AG04450 (cell line): ENCODE measurements at regions not wholly inside any gene's neighbourhood (a gene's known extent, or its start where the extent isn't known, plus 50 kb on each side); places are given as distances from the start of the nearest gene placed in this dataset.

Experiments used
- CTCF ChIA-PET: fragments of 300-600, 350-600 bp; formaldehyde crosslinking; extraction: SDS; loops from one replicate; lab custom pipeline; 2022; ENCODE audit warnings: antibody characterized with exemption, inconsistent platforms; lab: Charles Lee
- POLR2A ChIA-PET: fragments of 350-600 bp; formaldehyde crosslinking; extraction: SDS; loops from one replicate; lab custom pipeline; 2021; ENCODE audit warnings: antibody characterized with exemption, inconsistent platforms; lab: Yijun Ruan, JAX
- DNase-seq: peaks from one replicate; pipeline ENCODE4 v3.0.0-alpha.2; 2011; ENCODE audit warnings: low read depth, low spot score
- H3K27ac ChIP-seq: one replicate; pipeline ENCODE4 v1.5.1; 2012; ENCODE audit warnings: low read depth, low read length, control low read depth
- H3K27me3 ChIP-seq: one replicate; pipeline ENCODE4 v1.6.0; 2012; ENCODE audit warnings: low read length; ENCODE audit not compliant: control insufficient read depth, insufficient read depth
- H3K4me3 ChIP-seq: 2 replicates; pipeline ENCODE4 v1.5.1; 2011; ENCODE audit warnings: mild to moderate bottlenecking, low read depth, low read length, control low read depth
- H3K9me3 ChIP-seq: 2 replicates; pipeline ENCODE4 v1.5.1; 2012; ENCODE audit warnings: low read length; ENCODE audit not compliant: control insufficient read depth, insufficient read depth
- CTCF ChIP-seq: IDR thresholded peaks from 2 replicates; pipeline ENCODE4 v1.5.1; 2011; ENCODE audit warnings: low read depth, low read length, control low read depth, inconsistent platforms

- no peak overlapping the region for H3K27ac ChIP-seq
- ChIA-PET POLR2A (no interaction called here), CTCF (no interaction called here)
- H3K27me3 ChIP-seq = peaks cover 16% of the 10 kb centered on the region
- no peak overlapping the region for H3K4me3 ChIP-seq
- no peak for DNase-seq
- H3K9me3 ChIP-seq = no peaks in the 10 kb centered on the region
- no peak for TF ChIP-seq CTCF
These were observed 150.9 kb downstream of the LACC1 start for GRCh38 chr13:44030615-44031014.

- no peak for TF ChIP-seq CTCF
- H3K27ac ChIP-seq = no peak overlapping the region
- ChIA-PET POLR2A (no interaction called here), CTCF (interaction anchor here (1.2 kb wide), 1 partner anchor 407 kb away, joined by 3 read pairs; no protein-coding TSS in a partner anchor)
- DNase-seq = no peak
- H3K4me3 ChIP-seq = no peak overlapping the region
- no peaks in the 10 kb centered on the region for H3K9me3 ChIP-seq
- H3K27me3 ChIP-seq = peaks cover 16% of the 10 kb centered on the region
These were observed 151.9 kb downstream of the LACC1 start for GRCh38 chr13:44031555-44031954.

GRCh38 chr13:44032802-44033201, 153.1 kb downstream of the LACC1 start:
- Histone ChIP-seq H3K27ac (no peak overlapping the region), H3K4me3 (no peak overlapping the region), H3K9me3 (no peaks in the 10 kb centered on the region), H3K27me3 (peaks cover 16% of the 10 kb centered on the region)
- POLR2A ChIA-PET = no interaction called here
- DNase-seq = no peak
- TF ChIP-seq CTCF = no peak
- CTCF ChIA-PET = interaction anchor here (1.2 kb wide), 1 partner anchor 406 kb away, joined by 3 read pairs; no protein-coding TSS in a partner anchor

GRCh38 chr13:44035400-44035799, 155.7 kb downstream of the LACC1 start:
- Histone ChIP-seq H3K4me3 (no peak overlapping the region), H3K27ac (no peak overlapping the region), H3K9me3 (no peaks in the 10 kb centered on the region), H3K27me3 (peaks cover 2% of the 10 kb centered on the region)
- DNase-seq = no peak
- POLR2A ChIA-PET = no interaction called here
- TF ChIP-seq CTCF = no peak
- CTCF ChIA-PET = no interaction called here

GRCh38 chr13:44040070-44040817, 160.5 kb downstream of the LACC1 start:
- ChIA-PET CTCF (interaction anchor here (0.8 kb wide), 1 partner anchor 135 kb away, joined by 3 read pairs; no protein-coding TSS in a partner anchor), POLR2A (no interaction called here)
- no peak overlapping the region for H3K27ac ChIP-seq

More at GRCh38 chr13:44040070-44040817, 160.5 kb downstream of the LACC1 start:
- Histone ChIP-seq H3K27me3 (peaks cover under 1% of the 10 kb centered on the region), H3K9me3 (no peaks in the 10 kb centered on the region), H3K4me3 (no peak overlapping the region)
- DNase-seq = no peak
- no peak for TF ChIP-seq CTCF
